ENCODE measurements at regions not wholly inside any gene's neighbourhood (a gene's known extent, or its start where the extent isn't known, plus 50 kb on each side); places are given as distances from the start of the nearest gene placed in this dataset.

- TF ChIP-seq, protein P1, sequence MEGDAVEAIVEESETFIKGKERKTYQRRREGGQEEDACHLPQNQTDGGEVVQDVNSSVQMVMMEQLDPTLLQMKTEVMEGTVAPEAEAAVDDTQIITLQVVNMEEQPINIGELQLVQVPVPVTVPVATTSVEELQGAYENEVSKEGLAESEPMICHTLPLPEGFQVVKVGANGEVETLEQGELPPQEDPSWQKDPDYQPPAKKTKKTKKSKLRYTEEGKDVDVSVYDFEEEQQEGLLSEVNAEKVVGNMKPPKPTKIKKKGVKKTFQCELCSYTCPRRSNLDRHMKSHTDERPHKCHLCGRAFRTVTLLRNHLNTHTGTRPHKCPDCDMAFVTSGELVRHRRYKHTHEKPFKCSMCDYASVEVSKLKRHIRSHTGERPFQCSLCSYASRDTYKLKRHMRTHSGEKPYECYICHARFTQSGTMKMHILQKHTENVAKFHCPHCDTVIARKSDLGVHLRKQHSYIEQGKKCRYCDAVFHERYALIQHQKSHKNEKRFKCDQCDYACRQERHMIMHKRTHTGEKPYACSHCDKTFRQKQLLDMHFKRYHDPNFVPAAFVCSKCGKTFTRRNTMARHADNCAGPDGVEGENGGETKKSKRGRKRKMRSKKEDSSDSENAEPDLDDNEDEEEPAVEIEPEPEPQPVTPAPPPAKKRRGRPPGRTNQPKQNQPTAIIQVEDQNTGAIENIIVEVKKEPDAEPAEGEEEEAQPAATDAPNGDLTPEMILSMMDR (IDR thresholded peaks at IDR 0.05; ENCODE audit: insufficient read depth, low read depth, low read length) = no peak
- CTCF ChIA-PET = no interaction called here
- Histone ChIP-seq H3K36me3 (ENCODE audit: control insufficient read depth, insufficient read depth, low read length) (no peaks in the 10 kb centered on the region), H3K27me3 (ENCODE audit: control insufficient read depth, insufficient read depth, low read length) (no peaks in the 10 kb centered on the region), H3K4me3 (ENCODE audit: low read depth, low read length) (no peak overlapping the region)
- DNase-seq (ENCODE audit: low read depth) = no peak
- POLR2A ChIA-PET = no interaction called here
These were observed 1481.4 kb downstream of the BRD1 start for GRCh38 chr22:48346311-48346710.

DNA sequence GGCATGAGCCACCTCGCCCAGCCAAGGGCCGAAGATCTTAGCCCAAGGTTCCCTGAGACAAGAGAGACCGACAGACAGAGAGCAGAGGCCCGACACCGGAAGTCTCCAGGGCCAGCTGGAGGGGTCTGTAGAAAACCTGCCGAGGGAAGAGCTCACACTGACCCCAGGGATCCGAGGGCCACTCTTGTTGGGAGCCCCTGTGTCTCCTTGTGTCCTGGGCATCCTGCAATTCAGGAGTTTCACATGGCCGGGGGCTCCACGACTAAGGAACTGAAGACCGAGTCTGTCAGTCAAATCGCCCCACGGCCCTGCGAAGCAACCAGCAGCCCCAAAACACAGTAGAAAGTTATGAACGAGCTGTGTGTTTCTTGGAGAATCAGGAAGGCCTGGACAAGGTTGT is 1482.0 kb downstream of the BRD1 start:
- ChIA-PET POLR2A (no interaction called here), CTCF (no interaction called here)
- no peak overlapping the region for H3K4me3 ChIP-seq (ENCODE audit: low read depth, low read length)
- no peaks in the 10 kb centered on the region for H3K36me3 ChIP-seq (ENCODE audit: control insufficient read depth, insufficient read depth, low read length)
- TF ChIP-seq, protein P1 (IDR thresholded peaks at IDR 0.05; ENCODE audit: insufficient read depth, low read depth, low read length) = no peak
- no peak for DNase-seq (ENCODE audit: low read depth)
- no peaks in the 10 kb centered on the region for H3K27me3 ChIP-seq (ENCODE audit: control insufficient read depth, insufficient read depth, low read length)

GRCh38 chr22:48343461-48343860 is 1484.2 kb downstream of the BRD1 start:
- TF ChIP-seq, protein P1 (IDR thresholded peaks at IDR 0.05; ENCODE audit: insufficient read depth, low read depth, low read length) = no peak
- DNase-seq (ENCODE audit: low read depth) = no peak
- H3K4me3 ChIP-seq (ENCODE audit: low read depth, low read length) = no peak overlapping the region
- ChIA-PET CTCF (no interaction called here), POLR2A (no interaction called here)
- H3K27me3 ChIP-seq (ENCODE audit: control insufficient read depth, insufficient read depth, low read length) = no peaks in the 10 kb centered on the region
- H3K36me3 ChIP-seq (ENCODE audit: control insufficient read depth, insufficient read depth, low read length) = no peaks in the 10 kb centered on the region

GRCh38 chr22:48342732-48343131 is 1484.9 kb downstream of the BRD1 start:
- H3K27me3 ChIP-seq (ENCODE audit: control insufficient read depth, insufficient read depth, low read length) = no peaks in the 10 kb centered on the region
- no peak for DNase-seq (ENCODE audit: low read depth)
- ChIA-PET CTCF (no interaction called here), POLR2A (no interaction called here)
- no peak overlapping the region for H3K4me3 ChIP-seq (ENCODE audit: low read depth, low read length)
- H3K36me3 ChIP-seq (ENCODE audit: control insufficient read depth, insufficient read depth, low read length) = no peaks in the 10 kb centered on the region
- TF ChIP-seq, protein P1 (IDR thresholded peaks at IDR 0.05; ENCODE audit: insufficient read depth, low read depth, low read length) = no peak

- Histone ChIP-seq H3K4me3 (ENCODE audit: low read depth, low read length) (no peak overlapping the region), H3K27me3 (ENCODE audit: control insufficient read depth, insufficient read depth, low read length) (no peaks in the 10 kb centered on the region), H3K36me3 (ENCODE audit: control insufficient read depth, insufficient read depth, low read length) (no peaks in the 10 kb centered on the region)
- CTCF ChIA-PET = no interaction called here
- POLR2A ChIA-PET = no interaction called here
- DNase-seq (ENCODE audit: low read depth) = no peak
- TF ChIP-seq, protein P1 (IDR thresholded peaks at IDR 0.05; ENCODE audit: insufficient read depth, low read depth, low read length) = no peak
These were observed 1485.7 kb downstream of the BRD1 start for GRCh38 chr22:48342016-48342415.

Data from BJ (cell line).